HG03460 (cell line): ENCODE measurements at regions not wholly inside any gene's neighbourhood (a gene's known extent, or its start where the extent isn't known, plus 50 kb on each side); places are given as distances from the start of the nearest gene placed in this dataset.

Experiments
- ATAC-seq: cut with Tn5 transposase; IDR thresholded peaks from one replicate; pipeline ENCODE4 v1.9.1; 2021; ENCODE audit not compliant: unreplicated experiment

- ATAC-seq: no peak
These were observed 144.6 kb downstream of the TPH2 start for GRCh38 chr12:72082986-72083820.

GRCh38 chr12:72084061-72084460 is 145.4 kb downstream of the TPH2 start:
- no peak for ATAC-seq

- no peak for ATAC-seq
These were observed 146.2 kb downstream of the TPH2 start for GRCh38 chr12:72084880-72085279.

- no peak for ATAC-seq
These were observed 151.0 kb downstream of the TPH2 start for GRCh38 chr12:72089678-72090077.

- ATAC-seq: no peak
These were observed 154.8 kb downstream of the TPH2 start for GRCh38 chr12:72093424-72093823.

- ATAC-seq: no peak
These were observed 155.3 kb downstream of the TPH2 start for GRCh38 chr12:72093930-72094329.

GRCh38 chr12:72094490-72094889 is 155.8 kb downstream of the TPH2 start:
- no peak for ATAC-seq

GRCh38 chr12:72095025-72095424 is 156.4 kb downstream of the TPH2 start:
- no peak for ATAC-seq

- ATAC-seq: no peak
These were observed 160.0 kb downstream of the TPH2 start for GRCh38 chr12:72098622-72099021.

- ATAC-seq: no peak
These were observed 162.2 kb downstream of the TPH2 start for GRCh38 chr12:72100854-72101253.

- ATAC-seq: no peak
These were observed 163.5 kb downstream of the TPH2 start for GRCh38 chr12:72102150-72102549.

GRCh38 chr12:72105849-72106248 is 166.3 kb upstream of the TRHDE start:
- no peak for ATAC-seq

- no peak for ATAC-seq
These were observed 161.1 kb upstream of the TRHDE start for GRCh38 chr12:72110937-72111650.

GRCh38 chr12:72111706-72112105 is 160.5 kb upstream of the TRHDE start:
- no peak for ATAC-seq

- no peak for ATAC-seq
These were observed 138.6 kb upstream of the TRHDE start for GRCh38 chr12:72133497-72134055.

- no peak for ATAC-seq
These were observed 137.7 kb upstream of the TRHDE start for GRCh38 chr12:72134246-72135020.

GRCh38 chr12:72135021-72135301 is 137.2 kb upstream of the TRHDE start:
- no peak for ATAC-seq

- ATAC-seq: no peak
These were observed 135.4 kb upstream of the TRHDE start for GRCh38 chr12:72136792-72137191.

- ATAC-seq: no peak
These were observed 132.8 kb upstream of the TRHDE start for GRCh38 chr12:72139411-72139810.

GRCh38 chr12:72141381-72141780 is 130.8 kb upstream of the TRHDE start:
- ATAC-seq: peak; percentile 98

GRCh38 chr12:72144553-72144952 is 127.6 kb upstream of the TRHDE start:
- no peak for ATAC-seq

- no peak for ATAC-seq
These were observed 125.7 kb upstream of the TRHDE start for GRCh38 chr12:72146495-72146894.
